HCT116 (cell line): ENCODE measurements at regions not wholly inside any gene's neighbourhood (a gene's known extent, or its start where the extent isn't known, plus 50 kb on each side); places are given as distances from the start of the nearest gene placed in this dataset.

Experiments used
- ATAC-seq: fragments of 200-7000 bp; cut with Tn5 transposase; 2 replicates; pipeline ENCODE4 v1.9.1; 2020; ENCODE audit warnings: mild to moderate bottlenecking, moderate library complexity
- BruUV-seq: library from RNA; stranded (reverse); fragments of 400-500 nt; replicated peaks from 2 replicates; lab custom pipeline; 2021; lab: Mats Ljungman, UMichigan
- CTCF ChIA-PET: fragments of 300-600 bp; sonication (Branson Sonifier 250); formaldehyde crosslinking; loops from one replicate; lab custom pipeline; 2021; ENCODE audit warnings: antibody characterized with exemption; lab: Charles Lee
- POLR2A ChIA-PET: fragments of 300-600, 350-600 bp; sonication (Branson Sonifier 250); formaldehyde crosslinking; loops from one replicate; lab custom pipeline; 2021; ENCODE audit warnings: antibody characterized with exemption; lab: Charles Lee
- RAD21 ChIA-PET, 2 experiments: fragments of 300-600 bp; sonication (Branson Sonifier 250); formaldehyde crosslinking; loops; one replicate each; lab custom pipeline; 2023; ENCODE audit warnings: low total read pairs in 2 of 2; ENCODE audit not compliant: uncharacterized antibody in 2 of 2, unreplicated experiment in 2 of 2, low non-redundant PET in 1 of 2; lab: Charles Lee
- DNase-seq: peaks from one replicate; pipeline ENCODE4 v3.0.0-alpha.2; 2010; ENCODE audit warnings: low read depth, low spot score
- H2AFZ ChIP-seq: fragments of 200-600 bp; shearing (Covaris generic), sonication (generic); 2 replicates; pipeline ENCODE4 v1.6.1; 2017; ENCODE audit warnings: low read depth, mixed run types, mixed read lengths, antibody characterized with exemption, low read length; ENCODE audit not compliant: poor library complexity, severe bottlenecking
- H3K27ac ChIP-seq: 2 replicates; pipeline ENCODE4 v1.5.1; 2012; ENCODE audit warnings: low read depth, low read length
- H3K27me3 ChIP-seq: fragments of 200-600 bp; sonication (generic); 2 replicates; pipeline ENCODE4 v1.6.1; 2016; ENCODE audit warnings: mixed run types, low read length, mixed read lengths; ENCODE audit not compliant: insufficient read depth
- H3K36me3 ChIP-seq, 2 experiments: fragments of 200-500 bp in 1 of 2; fragments of 200-600 bp in 1 of 2; sonication (Bioruptor generic) in 1 of 2; sonication (generic) in 1 of 2; 2 replicates each; pipeline versions ENCODE4 v1.5.1 to v1.6.1; 2014 to 2016; ENCODE audit warnings: low read length in 2 of 2, inconsistent platforms in 1 of 2, mixed read lengths in 1 of 2, mixed run types in 1 of 2; ENCODE audit not compliant: insufficient read depth in 2 of 2, control insufficient read depth in 1 of 2
- H3K4me1 ChIP-seq, 2 experiments: fragments of 200-600 bp in 1 of 2; sonication (generic) in 1 of 2; 2 replicates each; pipeline versions ENCODE4 v1.5.1 to v1.6.1; 2012 to 2017; ENCODE audit warnings: low read length in 2 of 2, inconsistent platforms in 1 of 2, mild to moderate bottlenecking in 1 of 2, mixed read lengths in 1 of 2, mixed run types in 1 of 2, moderate library complexity in 1 of 2; ENCODE audit not compliant: insufficient read depth in 2 of 2, control insufficient read depth in 1 of 2
- H3K4me2 ChIP-seq: fragments of 200-600 bp; sonication (generic); 2 replicates; pipeline ENCODE4 v1.6.1; 2017; ENCODE audit warnings: mixed run types, low read length, mixed read lengths
- H3K4me3 ChIP-seq, 2 experiments: fragments of 200-600 bp in 1 of 2; sonication (generic) in 1 of 2; replicated peaks in 1 of 2; 2 replicates each; pipeline ENCODE4 v1.5.1; 2011 to 2016; ENCODE audit warnings: low read length in 2 of 2, control low read depth in 1 of 2, low read depth in 1 of 2, mild to moderate bottlenecking in 1 of 2, mixed read lengths in 1 of 2, mixed run types in 1 of 2
- H3K79me2 ChIP-seq: fragments of 200-600 bp; sonication (generic); 2 replicates; pipeline ENCODE4 v1.6.1; 2017; ENCODE audit warnings: mild to moderate bottlenecking, mixed run types, low read length, moderate library complexity, mixed read lengths; ENCODE audit not compliant: insufficient read depth
- H3K9ac ChIP-seq: fragments of 200-600 bp; sonication (generic); 2 replicates; pipeline ENCODE4 v1.6.1; 2016; ENCODE audit warnings: low read length, mixed read lengths
- H3K9me2 ChIP-seq: fragments of 200-600 bp; sonication (generic), shearing (Covaris generic); 2 replicates; pipeline ENCODE4 v1.6.1; 2017; ENCODE audit warnings: mixed run types, mild to moderate bottlenecking, moderate library complexity; ENCODE audit not compliant: insufficient read depth
- H3K9me3 ChIP-seq, 2 experiments: fragments of 200-500 bp in 1 of 2; fragments of 200-600 bp in 1 of 2; sonication (Bioruptor generic) in 1 of 2; sonication (generic) in 1 of 2; 2 replicates each; pipeline ENCODE4 v1.6.1; 2014 to 2017; ENCODE audit warnings: low read length in 2 of 2, mixed read lengths in 2 of 2, inconsistent platforms in 1 of 2, low read depth in 1 of 2, mild to moderate bottlenecking in 1 of 2, mixed run types in 1 of 2, moderate library complexity in 1 of 2; ENCODE audit not compliant: control insufficient read depth in 1 of 2, insufficient read depth in 1 of 2
- H4K20me1 ChIP-seq: fragments of 200-600 bp; sonication (generic), shearing (Covaris generic); 2 replicates; pipeline ENCODE4 v1.6.1; 2017; ENCODE audit warnings: mixed run types, mild to moderate bottlenecking, moderate library complexity; ENCODE audit not compliant: insufficient read depth
- CEBPB ChIP-seq: IDR thresholded peaks from 2 replicates; pipeline ENCODE4 v1.6.1; 2012; ENCODE audit warnings: low read depth
- EGR1 ChIP-seq: IDR thresholded peaks from 2 replicates; pipeline ENCODE4 v1.6.1; 2012; ENCODE audit warnings: low read depth
- EZH2 ChIP-seq: fragments of 200-600 bp; sonication (generic); IDR thresholded peaks from 2 replicates; pipeline ENCODE4 v1.6.1; 2017; ENCODE audit warnings: antibody characterized with exemption, mixed run types
- JUND ChIP-seq: IDR thresholded peaks from 2 replicates; pipeline ENCODE4 v1.6.1; 2012
- MAX ChIP-seq: IDR thresholded peaks from 2 replicates; pipeline ENCODE4 v1.6.1; 2012
- POLR2A ChIP-seq: IDR thresholded peaks from 2 replicates; pipeline ENCODE4 v1.7.0; 2011; ENCODE audit warnings: borderline replicate concordance; ENCODE audit not compliant: insufficient read depth, insufficient read length; ENCODE audit errors: extremely low read depth
- RAD21 ChIP-seq: IDR thresholded peaks from 2 replicates; pipeline ENCODE4 v1.6.1; 2012; ENCODE audit warnings: low read depth, mild to moderate bottlenecking
- REST ChIP-seq: IDR thresholded peaks from 2 replicates; pipeline ENCODE4 v1.6.1; 2012; ENCODE audit warnings: low read depth
- YY1 ChIP-seq: IDR thresholded peaks from 2 replicates; pipeline ENCODE4 v1.6.1; 2011; ENCODE audit warnings: low read length, low read depth, moderate library complexity, mild to moderate bottlenecking; ENCODE audit not compliant: insufficient replicate concordance; ENCODE audit errors: extremely low read depth
- ZBTB33 ChIP-seq: IDR thresholded peaks from 2 replicates; pipeline ENCODE4 v1.6.1; 2011; ENCODE audit warnings: mild to moderate bottlenecking, low read length, moderate library complexity; ENCODE audit not compliant: insufficient replicate concordance; ENCODE audit errors: extremely low read depth
- ZNF274 ChIP-seq: fragments of 200-500 bp; sonication (Bioruptor generic); IDR thresholded peaks from 2 replicates; pipeline ENCODE4 v1.6.1; 2014; ENCODE audit warnings: mild to moderate bottlenecking, low read depth, low read length, inconsistent platforms
- intact Hi-C: fragments of 100-400 bp; cut with micrococcal nuclease; formaldehyde crosslinking; loops from 2 replicates; pipeline ENCODE4 v1.10.0; 2022

GRCh38 chr3:14278265-14278798 is 99.7 kb downstream of the LSM3 start:
- no peak overlapping the region for H3K9ac ChIP-seq
- no peaks in the 10 kb centered on the region for H3K27me3 ChIP-seq
- ChIA-PET POLR2A (interaction anchor here (0.6 kb wide), 1 partner anchor 1642 kb away, joined by 3 read pairs; no protein-coding TSS in a partner anchor), RAD21 (no interaction called here), CTCF (interaction anchor here (1.0 kb wide), 1 partner anchor 75 kb away, joined by 4 read pairs; no protein-coding TSS in a partner anchor)
- H3K9me3 ChIP-seq: no peaks in the 10 kb centered on the region
- H3K4me2 ChIP-seq: no peak overlapping the region
- H3K4me1 ChIP-seq: peaks cover 0 to 9% of the 10 kb centered on the region in 2 experiments; a peak in 1 of 4 replicates
- no TSS peak for BruUV-seq
- no peak overlapping the region for H3K4me3 ChIP-seq
- no peak for ATAC-seq
- no peak overlapping the region for H3K27ac ChIP-seq
- no peaks in the 10 kb centered on the region for H3K9me2 ChIP-seq
- H3K36me3 ChIP-seq: no peaks in the 10 kb centered on the region
- no peak for TF ChIP-seq ZNF274
- no peak for TF ChIP-seq REST
- TF ChIP-seq YY1: no peak
- no peak for TF ChIP-seq POLR2A
- no peak for TF ChIP-seq ZBTB33
- no peak for TF ChIP-seq CEBPB
- no peak for TF ChIP-seq EZH2
- TF ChIP-seq RAD21: no peak
- no peak for TF ChIP-seq MAX
- TF ChIP-seq JUND: no peak
- no peak for TF ChIP-seq EGR1
- no peaks in the 10 kb centered on the region for H3K79me2 ChIP-seq
- no peak overlapping the region for H2AFZ ChIP-seq
- no peak for DNase-seq
- no peaks in the 10 kb centered on the region for H4K20me1 ChIP-seq
- intact Hi-C loops: no loop called here
